NCI-H146 treated with DMSO at 0.1 percent for 48 hours (cell line): ENCODE measurements at regions not wholly inside any gene's neighbourhood (a gene's known extent, or its start where the extent isn't known, plus 50 kb on each side); places are given as distances from the start of the nearest gene placed in this dataset.

Source experiments
- DNase-seq: peaks from one replicate; lab custom pipeline; 2025; ENCODE audit not compliant: unreplicated experiment; lab: John Stamatoyannopoulos, UW

- DNase-seq, result no peak
These were observed 244.8 kb downstream of the BAMBI start for GRCh38 chr10:28922127-28922526.

GRCh38 chr10:28922861-28923260 is 245.5 kb downstream of the BAMBI start:
- DNase-seq, result peak; percentile 8

- DNase-seq, result no peak
These were observed 247.4 kb downstream of the BAMBI start for GRCh38 chr10:28924717-28925116.

- no peak for DNase-seq
These were observed 247.9 kb downstream of the BAMBI start for GRCh38 chr10:28925121-28925663.

- no peak for DNase-seq
These were observed 249.6 kb downstream of the BAMBI start for GRCh38 chr10:28926932-28927331.

- DNase-seq, result peak; percentile 10
These were observed 251.2 kb downstream of the BAMBI start for GRCh38 chr10:28928484-28928883.

- no peak for DNase-seq
These were observed 252.6 kb downstream of the BAMBI start for GRCh38 chr10:28929942-28930341.

GRCh38 chr10:28930514-28931495 is 253.5 kb downstream of the BAMBI start:
- DNase-seq, result no peak

- DNase-seq, result no peak
These were observed 257.7 kb downstream of the BAMBI start for GRCh38 chr10:28935061-28935460.

GRCh38 chr10:28937959-28938358 is 260.6 kb downstream of the BAMBI start:
- no peak for DNase-seq

GRCh38 chr10:28938745-28939144 is 261.4 kb downstream of the BAMBI start:
- peak; percentile 45 for DNase-seq

- DNase-seq, result peak; percentile 98
These were observed 262.2 kb downstream of the BAMBI start for GRCh38 chr10:28939281-28940157.

- DNase-seq, result peak; percentile 89
These were observed 263.0 kb downstream of the BAMBI start for GRCh38 chr10:28940158-28940888.

GRCh38 chr10:28942012-28942411 is 264.7 kb downstream of the BAMBI start:
- DNase-seq, result peak; percentile 13

GRCh38 chr10:28945959-28946358 is 268.6 kb downstream of the BAMBI start:
- no peak for DNase-seq

- DNase-seq, result no peak
These were observed 269.2 kb downstream of the BAMBI start for GRCh38 chr10:28946479-28946878.

- DNase-seq, result no peak
These were observed 269.9 kb downstream of the BAMBI start for GRCh38 chr10:28947171-28947570.

- no peak for DNase-seq
These were observed 270.7 kb downstream of the BAMBI start for GRCh38 chr10:28948046-28948445.

- DNase-seq, result no peak
These were observed 272.0 kb downstream of the BAMBI start for GRCh38 chr10:28949005-28950004.
